ENCODE measurements at regions not wholly inside any gene's neighbourhood (a gene's known extent, or its start where the extent isn't known, plus 50 kb on each side); places are given as distances from the start of the nearest gene placed in this dataset.

- FAIRE-seq: no peak
- DNase-seq (ENCODE audit: insufficient read length): no peak
- no peak for TF ChIP-seq TAF1 (IDR thresholded peaks at IDR 0.05; ENCODE audit: borderline replicate concordance, low read depth, low read length)
- TF ChIP-seq POLR2AphosphoS5 (IDR thresholded peaks at IDR 0.05; ENCODE audit: low read depth, low read length): no peak
- no peak for TF ChIP-seq POLR2A (IDR thresholded peaks at IDR 0.05; ENCODE audit: low read depth, low read length)
Measured at GRCh38 chr5:125836256-125836655, 587.0 kb upstream of the GRAMD2B start.

DNA sequence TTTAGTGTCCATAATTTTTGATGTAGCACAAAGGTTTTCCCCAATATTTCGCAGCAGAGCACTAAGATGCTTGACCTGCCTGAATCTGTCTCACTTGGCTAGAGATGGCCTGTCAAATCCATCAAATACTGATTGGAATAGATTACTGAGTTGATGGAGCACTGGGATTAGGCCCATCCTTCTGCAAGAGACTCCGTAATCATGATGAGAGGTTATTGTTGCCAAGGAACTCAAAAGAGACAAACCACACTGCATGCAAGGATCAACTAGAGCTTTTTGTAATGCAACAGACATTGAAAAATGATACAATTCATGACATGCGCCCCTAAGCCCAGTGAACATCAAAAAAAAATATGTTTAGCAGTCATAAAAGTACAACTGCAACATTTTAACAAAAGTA is 585.3 kb upstream of the GRAMD2B start:
- TF ChIP-seq POLR2A (IDR thresholded peaks at IDR 0.05; ENCODE audit: low read depth, low read length) (no peak), POLR2AphosphoS5 (IDR thresholded peaks at IDR 0.05; ENCODE audit: low read depth, low read length) (no peak), TAF1 (IDR thresholded peaks at IDR 0.05; ENCODE audit: borderline replicate concordance, low read depth, low read length) (no peak)
- no peak for DNase-seq (ENCODE audit: insufficient read length)
- FAIRE-seq: no peak

DNA sequence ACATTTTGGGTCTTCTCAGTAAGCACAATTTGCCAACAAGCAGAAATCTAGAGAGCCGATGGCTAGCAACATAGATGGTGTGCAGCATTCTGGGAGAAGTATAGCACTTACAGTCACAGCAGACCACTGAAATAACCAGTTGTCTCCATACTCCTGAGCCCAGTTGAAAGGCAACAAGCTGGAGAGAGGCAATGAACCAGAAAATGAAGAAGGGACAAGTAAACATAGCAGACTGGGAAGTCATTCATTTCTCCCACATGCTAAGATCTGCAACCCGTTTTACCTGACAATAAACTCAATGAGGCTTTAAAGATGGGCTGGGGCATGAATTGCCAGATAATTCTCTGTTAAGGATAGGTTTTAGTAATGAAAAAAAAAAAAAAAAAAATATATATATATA is 575.6 kb upstream of the GRAMD2B start:
- TF ChIP-seq POLR2AphosphoS5 (IDR thresholded peaks at IDR 0.05; ENCODE audit: low read depth, low read length) (no peak), TAF1 (IDR thresholded peaks at IDR 0.05; ENCODE audit: borderline replicate concordance, low read depth, low read length) (no peak), POLR2A (IDR thresholded peaks at IDR 0.05; ENCODE audit: low read depth, low read length) (no peak)
- no peak for DNase-seq (ENCODE audit: insufficient read length)
- FAIRE-seq: no peak

GRCh38 chr5:125848751-125849150 is 574.5 kb upstream of the GRAMD2B start:
- no peak for FAIRE-seq
- DNase-seq (ENCODE audit: insufficient read length): no peak
- TF ChIP-seq TAF1 (IDR thresholded peaks at IDR 0.05; ENCODE audit: borderline replicate concordance, low read depth, low read length) (no peak), POLR2A (IDR thresholded peaks at IDR 0.05; ENCODE audit: low read depth, low read length) (no peak), POLR2AphosphoS5 (IDR thresholded peaks at IDR 0.05; ENCODE audit: low read depth, low read length) (no peak)

- no peak for TF ChIP-seq POLR2A (IDR thresholded peaks at IDR 0.05; ENCODE audit: low read depth, low read length)
- TF ChIP-seq POLR2AphosphoS5 (IDR thresholded peaks at IDR 0.05; ENCODE audit: low read depth, low read length): no peak
- no peak for TF ChIP-seq TAF1 (IDR thresholded peaks at IDR 0.05; ENCODE audit: borderline replicate concordance, low read depth, low read length)
- FAIRE-seq (no peak), DNase-seq (ENCODE audit: insufficient read length) (no peak)
Measured at GRCh38 chr5:125856949-125857348, 566.3 kb upstream of the GRAMD2B start.

- TF ChIP-seq POLR2A (IDR thresholded peaks at IDR 0.05; ENCODE audit: low read depth, low read length) (no peak), POLR2AphosphoS5 (IDR thresholded peaks at IDR 0.05; ENCODE audit: low read depth, low read length) (no peak), TAF1 (IDR thresholded peaks at IDR 0.05; ENCODE audit: borderline replicate concordance, low read depth, low read length) (no peak)
- DNase-seq (ENCODE audit: insufficient read length) (no peak), FAIRE-seq (no peak)
Measured at GRCh38 chr5:125863579-125863978, 559.6 kb upstream of the GRAMD2B start.

DNA sequence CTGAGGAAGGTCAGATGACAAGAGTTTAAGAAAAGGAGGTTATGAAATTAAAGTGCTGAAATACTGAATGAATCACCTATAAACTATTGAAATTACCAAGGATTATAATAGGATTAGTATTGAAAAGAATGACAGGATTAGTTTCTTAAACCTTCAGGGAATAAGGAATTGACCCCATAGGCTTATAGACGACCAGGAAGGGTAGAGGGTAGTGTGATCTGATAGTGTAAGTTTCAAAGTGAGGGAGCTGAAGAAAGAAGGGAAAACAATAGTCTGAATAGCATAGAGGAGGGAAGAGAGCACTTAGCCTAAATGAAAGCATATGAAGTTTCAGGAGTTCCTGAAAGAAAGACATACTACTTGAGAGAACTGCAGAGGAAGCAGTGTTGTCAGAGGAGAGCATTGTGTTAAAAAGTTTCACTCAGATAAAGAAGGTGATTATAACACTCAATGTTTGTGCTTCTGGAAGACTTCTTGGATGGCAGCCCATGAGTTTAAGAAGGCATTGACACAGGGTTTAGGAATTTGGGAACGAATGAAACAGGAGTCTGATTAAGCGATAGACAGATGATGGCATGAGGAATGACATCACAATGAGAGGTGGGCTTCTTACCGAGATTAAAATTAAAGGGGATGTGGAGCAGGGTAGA is 557.9 kb upstream of the GRAMD2B start:
- DNase-seq (ENCODE audit: insufficient read length) (no peak), FAIRE-seq (no peak)
- TF ChIP-seq TAF1 (IDR thresholded peaks at IDR 0.05; ENCODE audit: borderline replicate concordance, low read depth, low read length) (no peak), POLR2AphosphoS5 (IDR thresholded peaks at IDR 0.05; ENCODE audit: low read depth, low read length) (no peak), POLR2A (IDR thresholded peaks at IDR 0.05; ENCODE audit: low read depth, low read length) (no peak)

DNA sequence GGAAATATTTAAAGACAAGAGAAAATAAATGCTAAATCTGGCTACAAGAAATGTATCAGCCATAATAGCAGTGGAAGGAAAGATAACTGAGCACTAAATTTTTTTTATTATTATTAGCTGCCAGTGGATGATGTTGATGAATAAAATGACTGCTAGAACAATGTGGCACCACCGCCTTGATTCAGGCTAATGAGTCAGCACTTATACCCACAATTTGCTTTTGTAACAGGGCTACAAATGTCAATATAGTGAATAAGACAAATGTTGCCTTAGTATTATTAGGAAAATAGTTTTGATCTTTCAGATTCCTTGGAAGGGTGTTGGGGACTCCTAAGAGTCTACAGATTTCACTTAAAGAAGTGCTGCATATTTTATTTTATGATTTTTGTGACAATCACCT is 555.2 kb upstream of the GRAMD2B start:
- no peak for DNase-seq (ENCODE audit: insufficient read length)

GRCh38 chr5:125870256-125870655 is 553.0 kb upstream of the GRAMD2B start:
- FAIRE-seq: no peak
- TF ChIP-seq POLR2AphosphoS5 (IDR thresholded peaks at IDR 0.05; ENCODE audit: low read depth, low read length) (no peak), POLR2A (IDR thresholded peaks at IDR 0.05; ENCODE audit: low read depth, low read length) (no peak)
- DNase-seq (ENCODE audit: insufficient read length): no peak

More for the DNA sequence above, 555.2 kb upstream of the GRAMD2B start:
- TF ChIP-seq POLR2AphosphoS5 (IDR thresholded peaks at IDR 0.05; ENCODE audit: low read depth, low read length) (no peak), POLR2A (IDR thresholded peaks at IDR 0.05; ENCODE audit: low read depth, low read length) (no peak), TAF1 (IDR thresholded peaks at IDR 0.05; ENCODE audit: borderline replicate concordance, low read depth, low read length) (no peak)
- FAIRE-seq: no peak

DNA sequence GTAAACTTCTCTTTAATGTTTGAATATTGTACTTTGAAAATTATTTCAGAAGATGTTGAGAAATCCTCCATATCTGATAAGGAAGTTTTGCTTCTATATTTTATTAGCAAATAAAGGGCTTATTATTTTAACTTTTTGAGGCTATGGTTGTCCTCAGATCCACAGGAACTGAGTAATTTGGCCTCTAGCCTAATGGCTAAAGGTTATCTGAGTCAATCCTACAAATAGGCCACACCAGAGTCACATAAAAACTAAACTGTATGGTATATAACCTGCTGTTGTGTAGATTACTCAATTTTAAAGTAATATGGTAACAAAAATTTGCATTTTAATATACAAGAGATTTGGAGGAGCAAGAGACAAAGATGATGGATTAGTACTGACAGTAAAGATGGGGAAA is 549.2 kb upstream of the GRAMD2B start:
- TF ChIP-seq TAF1 (IDR thresholded peaks at IDR 0.05; ENCODE audit: borderline replicate concordance, low read depth, low read length) (no peak), POLR2AphosphoS5 (IDR thresholded peaks at IDR 0.05; ENCODE audit: low read depth, low read length) (no peak), POLR2A (IDR thresholded peaks at IDR 0.05; ENCODE audit: low read depth, low read length) (no peak)
- no peak for FAIRE-seq
- DNase-seq (ENCODE audit: insufficient read length): no peak

- DNase-seq (ENCODE audit: insufficient read length): no peak
- no peak for FAIRE-seq
- TF ChIP-seq TAF1 (IDR thresholded peaks at IDR 0.05; ENCODE audit: borderline replicate concordance, low read depth, low read length) (no peak), POLR2AphosphoS5 (IDR thresholded peaks at IDR 0.05; ENCODE audit: low read depth, low read length) (no peak)
Measured at GRCh38 chr5:125874717-125875116, 548.5 kb upstream of the GRAMD2B start.

GRCh38 chr5:125877248-125877647 is 546.0 kb upstream of the GRAMD2B start:
- DNase-seq (ENCODE audit: insufficient read length) (no peak), FAIRE-seq (no peak)

More at GRCh38 chr5:125877248-125877647, 546.0 kb upstream of the GRAMD2B start:
- TF ChIP-seq POLR2AphosphoS5 (IDR thresholded peaks at IDR 0.05; ENCODE audit: low read depth, low read length): no peak
- TF ChIP-seq POLR2A (IDR thresholded peaks at IDR 0.05; ENCODE audit: low read depth, low read length): no peak
- TF ChIP-seq TAF1 (IDR thresholded peaks at IDR 0.05; ENCODE audit: borderline replicate concordance, low read depth, low read length): no peak

All from GM12892 (cell line).